Renal cortex interstitium (tissue), 11 donors: ENCODE measurements at regions not wholly inside any gene's neighbourhood (a gene's known extent, or its start where the extent isn't known, plus 50 kb on each side); places are given as distances from the start of the nearest gene placed in this dataset.

Source experiments
- DNase-seq, 11 donors: peaks; one replicate each; pipeline ENCODE4 v3.0.0-alpha.2; 2013; ENCODE audit warnings: low read depth in 9 of 11, low spot score in 4 of 11; ENCODE audit errors: extremely low read depth in 1 of 11

GRCh38 chr3:61311044-61311443, 59.8 kb upstream of the FHIT start:
- DNase-seq, result no peak

GRCh38 chr3:61315871-61316270, 64.6 kb upstream of the FHIT start:
- DNase-seq, result peak in 8 of 11 donors; percentile 23 to 51 (median 37)

GRCh38 chr3:61323094-61323493, 71.8 kb upstream of the FHIT start:
- no peak for DNase-seq

- no peak for DNase-seq
Observed at GRCh38 chr3:61331929-61332552, 80.8 kb upstream of the FHIT start.

- no peak for DNase-seq
Observed at GRCh38 chr3:61333192-61333961, 82.1 kb upstream of the FHIT start.

GRCh38 chr3:61334783-61335182, 83.5 kb upstream of the FHIT start:
- DNase-seq, result no peak

- DNase-seq, result no peak
Observed at GRCh38 chr3:61340931-61341461, 89.7 kb upstream of the FHIT start.

- DNase-seq, result no peak
Observed at GRCh38 chr3:61343543-61343942, 92.3 kb upstream of the FHIT start.

GRCh38 chr3:61345020-61345419, 93.8 kb upstream of the FHIT start:
- no peak for DNase-seq

- no peak for DNase-seq
Observed at GRCh38 chr3:61347981-61348380, 96.7 kb upstream of the FHIT start.

GRCh38 chr3:61349717-61350116, 98.5 kb upstream of the FHIT start:
- DNase-seq, result no peak

GRCh38 chr3:61350782-61351309, 99.6 kb upstream of the FHIT start:
- DNase-seq, result no peak

- DNase-seq, result no peak
Observed at GRCh38 chr3:61352306-61352705, 101.1 kb upstream of the FHIT start.

- DNase-seq, result no peak
Observed at GRCh38 chr3:61353382-61353781, 102.1 kb upstream of the FHIT start.

- DNase-seq, result no peak
Observed at GRCh38 chr3:61354604-61355003, 103.4 kb upstream of the FHIT start.

- no peak for DNase-seq
Observed at GRCh38 chr3:61356685-61357084, 105.4 kb upstream of the FHIT start.

GRCh38 chr3:61357902-61358301, 106.7 kb upstream of the FHIT start:
- DNase-seq, result no peak

- peak in 10 of 11 donors; percentile 33 to 74 (median 48) for DNase-seq
Observed at GRCh38 chr3:61358364-61358763, 107.1 kb upstream of the FHIT start.

- no peak for DNase-seq
Observed at GRCh38 chr3:61360297-61360965, 109.2 kb upstream of the FHIT start.

- no peak for DNase-seq
Observed at GRCh38 chr3:61369678-61370077, 118.4 kb upstream of the FHIT start.
